Fibroblast of lung (primary cell): ENCODE measurements at regions not wholly inside any gene's neighbourhood (a gene's known extent, or its start where the extent isn't known, plus 50 kb on each side); places are given as distances from the start of the nearest gene placed in this dataset.

Source experiments
- DNase-seq, 2 donors: peaks; one replicate each; pipeline versions ENCODE4 v3.0.0 to v3.0.0-alpha.2; 2010; ENCODE audit warnings: low read depth in 2 of 2
- H2AFZ ChIP-seq: 2 replicates; pipeline ENCODE4 v1.5.1; 2012; ENCODE audit warnings: low read length, control low read depth, inconsistent platforms
- H3K27ac ChIP-seq: 2 replicates; pipeline ENCODE4 v1.5.1; 2011; ENCODE audit warnings: low read length, control low read depth; ENCODE audit not compliant: insufficient read depth
- H3K27me3 ChIP-seq: 2 replicates; pipeline ENCODE4 v1.5.1; 2011; ENCODE audit warnings: mild to moderate bottlenecking, low read length; ENCODE audit not compliant: control insufficient read depth, insufficient read depth
- H3K36me3 ChIP-seq: 2 replicates; pipeline ENCODE4 v1.5.1; 2011; ENCODE audit warnings: low read length; ENCODE audit not compliant: control insufficient read depth, insufficient read depth
- H3K4me1 ChIP-seq: 2 replicates; pipeline ENCODE4 v1.5.1; 2011; ENCODE audit warnings: low read length; ENCODE audit not compliant: control insufficient read depth, insufficient read depth; ENCODE audit errors: extremely low read depth
- H3K4me2 ChIP-seq: 2 replicates; pipeline ENCODE4 v1.5.1; 2011; ENCODE audit warnings: low read length, control low read depth; ENCODE audit not compliant: insufficient read depth; ENCODE audit errors: extremely low read depth
- H3K4me3 ChIP-seq, 4 experiments: fragments of 200-600 bp in 1 of 4; sonication (generic) in 1 of 4; replicated peaks in 1 of 4; 2 replicates each; pipeline ENCODE4 v1.5.1; 2011 to 2016; ENCODE audit warnings: low read length in 4 of 4, low read depth in 3 of 4, mild to moderate bottlenecking in 3 of 4, control low read depth in 2 of 4, inconsistent platforms in 1 of 4, mixed read lengths in 1 of 4; ENCODE audit not compliant: insufficient read depth in 1 of 4; ENCODE audit errors: control extremely low read depth in 1 of 4
- H3K79me2 ChIP-seq: 2 replicates; pipeline ENCODE4 v1.5.1; 2012; ENCODE audit warnings: mild to moderate bottlenecking, low read length, inconsistent platforms; ENCODE audit not compliant: control insufficient read depth, insufficient read depth
- H3K9ac ChIP-seq: 2 replicates; pipeline ENCODE4 v1.5.1; 2011; ENCODE audit warnings: mild to moderate bottlenecking, low read length, control low read depth; ENCODE audit not compliant: insufficient read depth
- H3K9me3 ChIP-seq: 2 replicates; pipeline ENCODE4 v1.5.1; 2012; ENCODE audit warnings: low read depth, low read length; ENCODE audit not compliant: control insufficient read depth, insufficient read depth
- H4K20me1 ChIP-seq: 2 replicates; pipeline ENCODE4 v1.5.1; 2011; ENCODE audit warnings: low read length; ENCODE audit not compliant: control insufficient read depth, insufficient read depth; ENCODE audit errors: extremely low read depth
- EZH2 ChIP-seq: IDR thresholded peaks from 2 replicates; pipeline ENCODE4 v1.5.1; 2012; ENCODE audit warnings: low read length, control low read depth, mild to moderate bottlenecking; ENCODE audit errors: missing control alignments
- TF ChIP-seq, protein P1 (sequence below), 2 donors: IDR thresholded peaks in 1 of 2; conservative IDR thresholded peaks in 1 of 2; 1 replicate in 1 of 2; 2 replicates in 1 of 2; pipeline ENCODE4 v1.5.1; 2011 to 2012; ENCODE audit warnings: low read length in 2 of 2, control low read depth in 1 of 2, inconsistent platforms in 1 of 2, low read depth in 1 of 2, mild to moderate bottlenecking in 1 of 2

DNA sequence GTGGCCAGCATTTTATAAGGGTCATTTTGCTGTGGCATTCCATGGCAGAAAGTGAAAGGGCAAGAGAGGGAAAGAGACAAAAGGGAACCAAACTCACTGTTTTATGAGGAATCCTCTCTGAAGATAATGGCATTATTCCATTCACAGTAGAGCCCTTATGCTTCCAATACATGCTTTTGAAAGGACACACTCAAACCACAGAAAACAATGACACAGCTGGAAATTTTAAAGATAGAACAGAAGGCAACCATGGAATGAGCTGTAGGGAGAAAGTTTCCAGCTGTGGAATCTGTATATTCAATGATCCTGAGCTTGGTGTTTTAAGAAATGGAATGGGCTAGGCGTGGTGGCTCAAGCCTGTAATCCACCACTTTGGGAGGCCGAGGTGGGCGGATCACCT, 677.4 kb downstream of the SLITRK1 start:
- peak in 1 of 2 donors; percentile 59 for DNase-seq
- H3K9ac ChIP-seq, result no peak overlapping the region
- no peaks in the 10 kb centered on the region for H3K79me2 ChIP-seq
- H3K27me3 ChIP-seq, result no peaks in the 10 kb centered on the region
- no peak overlapping the region for H3K27ac ChIP-seq
- no peaks in the 10 kb centered on the region for H3K36me3 ChIP-seq
- no peaks in the 10 kb centered on the region for H4K20me1 ChIP-seq
- H3K4me2 ChIP-seq, result no peak overlapping the region
- no peaks in the 10 kb centered on the region for H3K9me3 ChIP-seq
- no peak overlapping the region for H3K4me3 ChIP-seq
- no peak overlapping the region for H2AFZ ChIP-seq
- TF ChIP-seq, protein P1, sequence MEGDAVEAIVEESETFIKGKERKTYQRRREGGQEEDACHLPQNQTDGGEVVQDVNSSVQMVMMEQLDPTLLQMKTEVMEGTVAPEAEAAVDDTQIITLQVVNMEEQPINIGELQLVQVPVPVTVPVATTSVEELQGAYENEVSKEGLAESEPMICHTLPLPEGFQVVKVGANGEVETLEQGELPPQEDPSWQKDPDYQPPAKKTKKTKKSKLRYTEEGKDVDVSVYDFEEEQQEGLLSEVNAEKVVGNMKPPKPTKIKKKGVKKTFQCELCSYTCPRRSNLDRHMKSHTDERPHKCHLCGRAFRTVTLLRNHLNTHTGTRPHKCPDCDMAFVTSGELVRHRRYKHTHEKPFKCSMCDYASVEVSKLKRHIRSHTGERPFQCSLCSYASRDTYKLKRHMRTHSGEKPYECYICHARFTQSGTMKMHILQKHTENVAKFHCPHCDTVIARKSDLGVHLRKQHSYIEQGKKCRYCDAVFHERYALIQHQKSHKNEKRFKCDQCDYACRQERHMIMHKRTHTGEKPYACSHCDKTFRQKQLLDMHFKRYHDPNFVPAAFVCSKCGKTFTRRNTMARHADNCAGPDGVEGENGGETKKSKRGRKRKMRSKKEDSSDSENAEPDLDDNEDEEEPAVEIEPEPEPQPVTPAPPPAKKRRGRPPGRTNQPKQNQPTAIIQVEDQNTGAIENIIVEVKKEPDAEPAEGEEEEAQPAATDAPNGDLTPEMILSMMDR (conservative IDR thresholded peaks at IDR 0.05 in 1 of 2, IDR thresholded peaks at IDR 0.05 in 1 of 2; ENCODE audit: low read depth in 1 of 2, low read length in 2 of 2), result no peak
- TF ChIP-seq EZH2, result no peak
- H3K4me1 ChIP-seq, result no peaks in the 10 kb centered on the region

DNA sequence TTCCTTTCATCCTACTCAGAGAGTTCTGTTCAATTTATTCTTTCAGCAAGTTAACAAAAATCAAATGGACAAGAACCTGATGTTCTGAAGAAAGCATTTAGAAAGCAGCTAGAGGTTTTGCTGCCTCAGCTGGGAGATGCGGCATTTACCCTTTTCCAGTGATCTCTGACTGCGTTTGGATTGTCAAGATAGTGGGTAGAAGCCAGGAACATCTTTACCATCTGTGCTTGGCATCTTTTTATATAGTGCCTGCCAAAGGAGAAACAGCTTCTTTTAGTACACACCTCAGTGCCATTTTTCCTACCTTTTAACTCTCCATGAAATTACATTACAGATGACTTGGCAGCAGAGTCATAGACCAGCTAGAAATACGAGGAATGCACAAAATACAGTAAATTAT, 680.8 kb downstream of the SLITRK1 start:
- DNase-seq, result no peak
- TF ChIP-seq, protein P1 (conservative IDR thresholded peaks at IDR 0.05 in 1 of 2, IDR thresholded peaks at IDR 0.05 in 1 of 2; ENCODE audit: low read depth in 1 of 2, low read length in 2 of 2), result no peak
- TF ChIP-seq EZH2, result no peak

DNA sequence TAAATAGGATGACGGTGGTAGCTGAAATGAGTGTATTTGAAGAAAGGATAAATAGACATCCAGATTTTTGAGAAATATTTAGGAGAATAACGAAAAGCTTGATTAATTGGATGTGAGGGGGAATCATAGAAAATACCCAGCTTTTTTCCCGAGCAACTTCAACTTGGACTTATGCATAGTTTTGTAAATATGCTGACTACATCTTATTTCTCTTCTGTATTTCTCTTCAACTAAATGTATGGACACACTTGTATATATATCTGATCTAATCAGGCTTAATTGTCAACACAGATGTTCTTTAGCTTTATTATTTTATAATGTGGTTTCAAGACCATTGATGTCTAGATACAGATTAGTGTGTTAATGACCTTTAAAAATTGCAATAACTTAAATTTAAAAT, 685.0 kb downstream of the SLITRK1 start:
- H3K27ac ChIP-seq, result no peak overlapping the region
- H2AFZ ChIP-seq, result no peak overlapping the region
- no peaks in the 10 kb centered on the region for H4K20me1 ChIP-seq
- no peaks in the 10 kb centered on the region for H3K4me1 ChIP-seq
- TF ChIP-seq EZH2, result no peak
- TF ChIP-seq, protein P1 (conservative IDR thresholded peaks at IDR 0.05 in 1 of 2, IDR thresholded peaks at IDR 0.05 in 1 of 2; ENCODE audit: low read depth in 1 of 2, low read length in 2 of 2), result no peak
- no peak overlapping the region for H3K9ac ChIP-seq
- no peak overlapping the region for H3K4me3 ChIP-seq
- no peak for DNase-seq
- no peaks in the 10 kb centered on the region for H3K9me3 ChIP-seq
- no peaks in the 10 kb centered on the region for H3K27me3 ChIP-seq
- no peak overlapping the region for H3K4me2 ChIP-seq
- H3K36me3 ChIP-seq, result no peaks in the 10 kb centered on the region
- no peaks in the 10 kb centered on the region for H3K79me2 ChIP-seq

More for the DNA sequence above, 680.8 kb downstream of the SLITRK1 start:
- H3K4me3 ChIP-seq, result no peak overlapping the region
- no peaks in the 10 kb centered on the region for H3K9me3 ChIP-seq
- no peak overlapping the region for H3K27ac ChIP-seq
- H3K36me3 ChIP-seq, result no peaks in the 10 kb centered on the region
- H3K27me3 ChIP-seq, result no peaks in the 10 kb centered on the region
- H3K9ac ChIP-seq, result no peak overlapping the region
- no peak overlapping the region for H2AFZ ChIP-seq
- H3K79me2 ChIP-seq, result no peaks in the 10 kb centered on the region
- H4K20me1 ChIP-seq, result no peaks in the 10 kb centered on the region
- no peak overlapping the region for H3K4me2 ChIP-seq
- H3K4me1 ChIP-seq, result no peaks in the 10 kb centered on the region
